Right hindlimb (tissue), 1 donor: ENCODE measurements at regions not wholly inside any gene's neighbourhood (a gene's known extent, or its start where the extent isn't known, plus 50 kb on each side); places are given as distances from the start of the nearest gene placed in this dataset.
"Not testable (repeated sequence)": the region's sequence is repeated elsewhere in the genome, so short reads cannot be mapped to it uniquely, and the experiment has no call there.

Source experiments
- DNase-seq: peaks from one replicate; pipeline ENCODE4 v3.0.0-alpha.2; 2018

GRCh38 chr15:21018176-21018575, 152.1 kb upstream of the POTEB2 start:
- not testable (repeated sequence) for DNase-seq

- DNase-seq: not testable (repeated sequence)
These were observed 151.2 kb upstream of the POTEB2 start for GRCh38 chr15:21017326-21017725.

- DNase-seq: not testable (repeated sequence)
These were observed 150.5 kb upstream of the POTEB2 start for GRCh38 chr15:21016589-21016988.

- DNase-seq: not testable (repeated sequence)
These were observed 149.1 kb upstream of the POTEB2 start for GRCh38 chr15:21015171-21015570.

- DNase-seq: not testable (repeated sequence)
These were observed 147.2 kb upstream of the POTEB2 start for GRCh38 chr15:21013308-21013707.

GRCh38 chr15:21009651-21010050, 143.5 kb upstream of the POTEB2 start:
- not testable (repeated sequence) for DNase-seq

- not testable (repeated sequence) for DNase-seq
These were observed 137.3 kb upstream of the POTEB2 start for GRCh38 chr15:21003459-21003858.

GRCh38 chr15:21001950-21002349, 135.8 kb upstream of the POTEB2 start:
- DNase-seq: not testable (repeated sequence)

GRCh38 chr15:20991691-20992090, 125.6 kb upstream of the POTEB2 start:
- not testable (repeated sequence) for DNase-seq

GRCh38 chr15:20991253-20991652, 125.1 kb upstream of the POTEB2 start:
- not testable (repeated sequence) for DNase-seq

GRCh38 chr15:20986775-20987174, 120.7 kb upstream of the POTEB2 start:
- not testable (repeated sequence) for DNase-seq

GRCh38 chr15:20978057-20978456, 111.9 kb upstream of the POTEB2 start:
- not testable (repeated sequence) for DNase-seq

- not testable (repeated sequence) for DNase-seq
These were observed 106.6 kb upstream of the POTEB2 start for GRCh38 chr15:20972762-20973161.

- DNase-seq: not testable (repeated sequence)
These were observed 93.2 kb upstream of the POTEB2 start for GRCh38 chr15:20959299-20959698.

- not testable (repeated sequence) for DNase-seq
These were observed 63.2 kb upstream of the POTEB2 start for GRCh38 chr15:20929322-20929721.
